ENCODE measurements at regions not wholly inside any gene's neighbourhood (a gene's known extent, or its start where the extent isn't known, plus 50 kb on each side); places are given as distances from the start of the nearest gene placed in this dataset.

DNA sequence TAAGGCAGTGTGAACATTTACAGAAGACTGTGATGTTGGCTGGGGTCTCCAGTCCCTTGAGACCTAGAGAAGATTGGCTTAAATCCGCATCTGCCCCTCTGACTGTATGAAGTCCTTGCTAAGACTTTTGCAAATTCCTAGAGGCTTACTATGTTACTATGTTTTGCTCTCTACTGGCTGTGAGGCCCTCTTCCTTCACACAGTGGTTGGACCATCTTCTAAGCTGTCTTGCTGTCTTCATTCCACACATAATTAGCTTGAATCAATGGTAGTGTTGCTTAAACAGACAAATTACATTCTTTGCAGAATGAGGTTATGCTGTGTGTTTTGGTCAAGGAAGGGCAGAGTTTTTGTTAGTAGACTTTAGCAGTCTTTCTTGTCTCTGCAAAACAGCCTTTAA is 658.0 kb downstream of the TYW1 start:
- TF ChIP-seq EZH2phosphoT487 (IDR thresholded peaks at IDR 0.05; ENCODE audit: borderline replicate concordance, low read length) (no peak), EZH2 (IDR thresholded peaks at IDR 0.05; ENCODE audit: low read length, unreplicated experiment) (no peak)
- TF ChIP-seq, protein P1, sequence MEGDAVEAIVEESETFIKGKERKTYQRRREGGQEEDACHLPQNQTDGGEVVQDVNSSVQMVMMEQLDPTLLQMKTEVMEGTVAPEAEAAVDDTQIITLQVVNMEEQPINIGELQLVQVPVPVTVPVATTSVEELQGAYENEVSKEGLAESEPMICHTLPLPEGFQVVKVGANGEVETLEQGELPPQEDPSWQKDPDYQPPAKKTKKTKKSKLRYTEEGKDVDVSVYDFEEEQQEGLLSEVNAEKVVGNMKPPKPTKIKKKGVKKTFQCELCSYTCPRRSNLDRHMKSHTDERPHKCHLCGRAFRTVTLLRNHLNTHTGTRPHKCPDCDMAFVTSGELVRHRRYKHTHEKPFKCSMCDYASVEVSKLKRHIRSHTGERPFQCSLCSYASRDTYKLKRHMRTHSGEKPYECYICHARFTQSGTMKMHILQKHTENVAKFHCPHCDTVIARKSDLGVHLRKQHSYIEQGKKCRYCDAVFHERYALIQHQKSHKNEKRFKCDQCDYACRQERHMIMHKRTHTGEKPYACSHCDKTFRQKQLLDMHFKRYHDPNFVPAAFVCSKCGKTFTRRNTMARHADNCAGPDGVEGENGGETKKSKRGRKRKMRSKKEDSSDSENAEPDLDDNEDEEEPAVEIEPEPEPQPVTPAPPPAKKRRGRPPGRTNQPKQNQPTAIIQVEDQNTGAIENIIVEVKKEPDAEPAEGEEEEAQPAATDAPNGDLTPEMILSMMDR (conservative IDR thresholded peaks at IDR 0.05; ENCODE audit: low read depth, low read length): no peak

GRCh38 chr7:67655168-67655567 is 658.5 kb downstream of the TYW1 start:
- Histone ChIP-seq H3K9me3 (ENCODE audit: low read length) (no peaks in the 10 kb centered on the region), H3K9ac (ENCODE audit: low read length) (no peak overlapping the region), H3K27ac (ENCODE audit: low read length) (no peak overlapping the region), H3K4me1 (ENCODE audit: insufficient read depth, low read length) (no peaks in the 10 kb centered on the region), H3K4me3 (ENCODE audit: low read length) (no peak overlapping the region), H3K4me2 (ENCODE audit: low read length) (no peak overlapping the region), H3K9me2 (replicated peaks; ENCODE audit: low read length) (no peaks in the 10 kb centered on the region), H3K27me3 (ENCODE audit: low read length) (no peaks in the 10 kb centered on the region), H3K79me2 (ENCODE audit: low read length) (no peaks in the 10 kb centered on the region), H3F3A (ENCODE audit: low read length, unreplicated experiment) (no peaks in the 10 kb centered on the region), H4K20me1 (ENCODE audit: low read length) (no peaks in the 10 kb centered on the region), H2AFZ (ENCODE audit: low read length) (no peak overlapping the region), H3K36me3 (ENCODE audit: low read depth, low read length) (no peaks in the 10 kb centered on the region)
- no TSS peak for BruUV-seq (replicated peaks)
- DNase-seq (no peak), ATAC-seq (no peak)
- POLR2A ChIA-PET (ENCODE audit: unreplicated experiment): no interaction called here
- CTCF ChIA-PET: no interaction called here
- intact Hi-C loops (cut with micrococcal nuclease): no loop called here
- no peak for TF ChIP-seq EZH2phosphoT487 (IDR thresholded peaks at IDR 0.05; ENCODE audit: borderline replicate concordance, low read length)
- TF ChIP-seq EZH2 (IDR thresholded peaks at IDR 0.05; ENCODE audit: low read length, unreplicated experiment): no peak
- TF ChIP-seq, protein P1 (conservative IDR thresholded peaks at IDR 0.05; ENCODE audit: low read depth, low read length): no peak

More for the DNA sequence above, 658.0 kb downstream of the TYW1 start:
- Histone ChIP-seq H3K9me2 (replicated peaks; ENCODE audit: low read length) (no peaks in the 10 kb centered on the region), H3K4me3 (ENCODE audit: low read length) (no peak overlapping the region), H3K36me3 (ENCODE audit: low read depth, low read length) (no peaks in the 10 kb centered on the region), H3K27ac (ENCODE audit: low read length) (no peak overlapping the region), H3K9ac (ENCODE audit: low read length) (no peak overlapping the region), H3K4me1 (ENCODE audit: insufficient read depth, low read length) (no peaks in the 10 kb centered on the region), H3K79me2 (ENCODE audit: low read length) (no peaks in the 10 kb centered on the region), H3K27me3 (ENCODE audit: low read length) (no peaks in the 10 kb centered on the region), H3F3A (ENCODE audit: low read length, unreplicated experiment) (no peaks in the 10 kb centered on the region), H4K20me1 (ENCODE audit: low read length) (no peaks in the 10 kb centered on the region), H3K9me3 (ENCODE audit: low read length) (no peaks in the 10 kb centered on the region), H2AFZ (ENCODE audit: low read length) (no peak overlapping the region), H3K4me2 (ENCODE audit: low read length) (no peak overlapping the region)
- ChIA-PET CTCF (no interaction called here), POLR2A (ENCODE audit: unreplicated experiment) (no interaction called here)
- ATAC-seq (no peak), DNase-seq (no peak)
- intact Hi-C loops (cut with micrococcal nuclease): no loop called here
- no TSS peak for BruUV-seq (replicated peaks)

- TF ChIP-seq, protein P1 (conservative IDR thresholded peaks at IDR 0.05; ENCODE audit: low read depth, low read length): no peak
- no peak for TF ChIP-seq EZH2phosphoT487 (IDR thresholded peaks at IDR 0.05; ENCODE audit: borderline replicate concordance, low read length)
- no peak for TF ChIP-seq EZH2 (IDR thresholded peaks at IDR 0.05; ENCODE audit: low read length, unreplicated experiment)
- Histone ChIP-seq H3K27me3 (ENCODE audit: low read length) (no peaks in the 10 kb centered on the region), H3K79me2 (ENCODE audit: low read length) (no peaks in the 10 kb centered on the region), H2AFZ (ENCODE audit: low read length) (no peak overlapping the region), H4K20me1 (ENCODE audit: low read length) (no peaks in the 10 kb centered on the region), H3K9me2 (replicated peaks; ENCODE audit: low read length) (no peaks in the 10 kb centered on the region), H3K9ac (ENCODE audit: low read length) (no peak overlapping the region), H3K4me3 (ENCODE audit: low read length) (no peak overlapping the region), H3F3A (ENCODE audit: low read length, unreplicated experiment) (no peaks in the 10 kb centered on the region), H3K4me2 (ENCODE audit: low read length) (no peak overlapping the region), H3K9me3 (ENCODE audit: low read length) (no peaks in the 10 kb centered on the region), H3K4me1 (ENCODE audit: insufficient read depth, low read length) (no peaks in the 10 kb centered on the region), H3K27ac (ENCODE audit: low read length) (no peak overlapping the region), H3K36me3 (ENCODE audit: low read depth, low read length) (no peaks in the 10 kb centered on the region)
- POLR2A ChIA-PET (ENCODE audit: unreplicated experiment): no interaction called here
- intact Hi-C loops (cut with micrococcal nuclease): no loop called here
- BruUV-seq (replicated peaks): no TSS peak
- CTCF ChIA-PET: no interaction called here
- no peak for DNase-seq
- ATAC-seq: no peak
These were observed 662.5 kb downstream of the TYW1 start for GRCh38 chr7:67659091-67659490.
